ENCODE measurements at regions not wholly inside any gene's neighbourhood (a gene's known extent, or its start where the extent isn't known, plus 50 kb on each side); places are given as distances from the start of the nearest gene placed in this dataset.

DNA sequence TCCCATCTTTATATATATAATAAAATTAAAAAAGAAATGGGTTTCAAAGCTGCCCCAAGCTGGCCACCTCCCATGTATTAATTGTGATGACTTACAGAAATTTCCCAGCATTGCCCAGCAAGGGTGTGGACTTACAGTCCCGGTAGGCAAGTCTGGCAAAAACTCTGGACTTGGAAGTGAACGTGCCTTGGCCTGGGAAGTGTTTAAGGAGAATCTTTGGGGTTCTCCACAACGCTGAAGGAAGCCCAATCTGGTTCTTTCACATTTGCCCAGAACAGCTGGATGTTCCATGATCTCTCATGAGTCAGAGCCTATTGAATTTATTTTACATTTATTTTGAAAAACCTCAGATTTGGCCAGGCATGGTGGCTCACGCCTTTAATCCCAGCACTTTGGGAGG lies 98.4 kb upstream of the SLC45A1 start:
- TF ChIP-seq GLIS3 (CRISPR knock-in tag; IDR thresholded peaks at IDR 0.05) (no peak), BACH2 (CRISPR knock-in tag; IDR thresholded peaks at IDR 0.05; ENCODE audit: borderline replicate concordance) (no peak), ZNF70 (CRISPR knock-in tag; IDR thresholded peaks at IDR 0.05) (no peak), PPARA (CRISPR knock-in tag; IDR thresholded peaks at IDR 0.05; ENCODE audit: borderline replicate concordance) (no peak), CSDC2 (CRISPR knock-in tag; IDR thresholded peaks at IDR 0.05) (no peak), TCF4 (CRISPR knock-in tag; IDR thresholded peaks at IDR 0.05; ENCODE audit: borderline replicate concordance) (no peak), ESRRG (CRISPR knock-in tag; IDR thresholded peaks at IDR 0.05) (no peak), ZFP3 (CRISPR knock-in tag; IDR thresholded peaks at IDR 0.05) (no peak), ZFP30 (CRISPR knock-in tag; IDR thresholded peaks at IDR 0.05) (no peak), OSR1 (CRISPR knock-in tag; IDR thresholded peaks at IDR 0.05) (no peak)
- TF ChIP-seq, protein P1, sequence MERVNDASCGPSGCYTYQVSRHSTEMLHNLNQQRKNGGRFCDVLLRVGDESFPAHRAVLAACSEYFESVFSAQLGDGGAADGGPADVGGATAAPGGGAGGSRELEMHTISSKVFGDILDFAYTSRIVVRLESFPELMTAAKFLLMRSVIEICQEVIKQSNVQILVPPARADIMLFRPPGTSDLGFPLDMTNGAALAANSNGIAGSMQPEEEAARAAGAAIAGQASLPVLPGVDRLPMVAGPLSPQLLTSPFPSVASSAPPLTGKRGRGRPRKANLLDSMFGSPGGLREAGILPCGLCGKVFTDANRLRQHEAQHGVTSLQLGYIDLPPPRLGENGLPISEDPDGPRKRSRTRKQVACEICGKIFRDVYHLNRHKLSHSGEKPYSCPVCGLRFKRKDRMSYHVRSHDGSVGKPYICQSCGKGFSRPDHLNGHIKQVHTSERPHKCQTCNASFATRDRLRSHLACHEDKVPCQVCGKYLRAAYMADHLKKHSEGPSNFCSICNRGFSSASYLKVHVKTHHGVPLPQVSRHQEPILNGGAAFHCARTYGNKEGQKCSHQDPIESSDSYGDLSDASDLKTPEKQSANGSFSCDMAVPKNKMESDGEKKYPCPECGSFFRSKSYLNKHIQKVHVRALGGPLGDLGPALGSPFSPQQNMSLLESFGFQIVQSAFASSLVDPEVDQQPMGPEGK (CRISPR knock-in tag; IDR thresholded peaks at IDR 0.05; ENCODE audit: borderline replicate concordance): no peak
- ATAC-seq: no peak

DNA sequence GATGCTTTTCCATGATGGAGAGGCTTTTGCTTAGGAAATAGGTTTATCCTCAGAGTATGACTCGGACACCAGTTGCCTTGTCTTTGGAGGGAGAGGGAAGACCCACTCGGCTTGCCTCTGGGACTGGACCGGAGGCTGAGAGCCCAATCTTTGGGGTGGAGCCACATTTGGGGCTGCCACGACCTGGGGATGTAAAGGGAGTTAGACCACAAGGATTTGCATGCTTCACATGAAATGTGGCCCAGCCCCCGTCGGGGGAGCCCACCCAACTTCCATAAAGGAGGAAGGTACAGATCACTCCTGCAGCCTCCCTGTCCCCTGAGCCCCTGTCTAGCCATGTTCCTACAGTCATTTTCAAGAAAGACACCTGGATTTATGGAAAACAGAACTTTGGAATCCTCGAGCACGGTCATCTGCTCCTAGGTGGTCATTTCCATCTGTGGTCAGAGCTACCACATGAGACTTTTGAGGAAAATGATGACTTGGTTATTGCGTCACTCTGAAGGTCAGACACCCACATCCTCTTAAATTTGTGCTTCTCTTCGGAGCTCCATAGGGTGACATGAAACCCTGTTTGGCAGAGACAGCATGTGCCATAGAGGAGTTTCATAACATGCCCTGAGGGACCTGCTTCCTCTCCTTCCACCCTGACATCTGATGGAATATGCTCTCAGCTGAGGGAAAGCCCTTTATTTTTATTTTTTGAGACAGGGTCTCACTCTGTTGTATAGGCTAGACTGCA lies 99.4 kb upstream of the SLC45A1 start:
- TF ChIP-seq ZNF565 (CRISPR knock-in tag; conservative IDR thresholded peaks at IDR 0.05; ENCODE audit: low read depth): no peak
- no peak for TF ChIP-seq ZFP30 (CRISPR knock-in tag; IDR thresholded peaks at IDR 0.05)
- TF ChIP-seq, protein P2, sequence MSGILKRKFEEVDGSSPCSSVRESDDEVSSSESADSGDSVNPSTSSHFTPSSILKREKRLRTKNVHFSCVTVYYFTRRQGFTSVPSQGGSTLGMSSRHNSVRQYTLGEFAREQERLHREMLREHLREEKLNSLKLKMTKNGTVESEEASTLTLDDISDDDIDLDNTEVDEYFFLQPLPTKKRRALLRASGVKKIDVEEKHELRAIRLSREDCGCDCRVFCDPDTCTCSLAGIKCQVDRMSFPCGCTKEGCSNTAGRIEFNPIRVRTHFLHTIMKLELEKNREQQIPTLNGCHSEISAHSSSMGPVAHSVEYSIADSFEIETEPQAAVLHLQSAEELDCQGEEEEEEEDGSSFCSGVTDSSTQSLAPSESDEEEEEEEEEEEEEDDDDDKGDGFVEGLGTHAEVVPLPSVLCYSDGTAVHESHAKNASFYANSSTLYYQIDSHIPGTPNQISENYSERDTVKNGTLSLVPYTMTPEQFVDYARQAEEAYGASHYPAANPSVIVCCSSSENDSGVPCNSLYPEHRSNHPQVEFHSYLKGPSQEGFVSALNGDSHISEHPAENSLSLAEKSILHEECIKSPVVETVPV (CRISPR knock-in tag; IDR thresholded peaks at IDR 0.05): no peak
- no peak for TF ChIP-seq TOX (CRISPR knock-in tag; IDR thresholded peaks at IDR 0.05; ENCODE audit: borderline replicate concordance)
- TF ChIP-seq RARB (CRISPR knock-in tag; IDR thresholded peaks at IDR 0.05): no peak
- no peak for TF ChIP-seq CSDC2 (CRISPR knock-in tag; IDR thresholded peaks at IDR 0.05)
- no peak for TF ChIP-seq TCF4 (CRISPR knock-in tag; IDR thresholded peaks at IDR 0.05; ENCODE audit: borderline replicate concordance)
- no peak for TF ChIP-seq BACH2 (CRISPR knock-in tag; IDR thresholded peaks at IDR 0.05; ENCODE audit: borderline replicate concordance)
- no peak for TF ChIP-seq PPARA (CRISPR knock-in tag; IDR thresholded peaks at IDR 0.05; ENCODE audit: borderline replicate concordance)
- no peak for TF ChIP-seq ARNTL (CRISPR knock-in tag; IDR thresholded peaks at IDR 0.05; ENCODE audit: borderline replicate concordance, low read depth)
- TF ChIP-seq, protein P1 (CRISPR knock-in tag; IDR thresholded peaks at IDR 0.05; ENCODE audit: borderline replicate concordance): no peak
- TF ChIP-seq ESRRG (CRISPR knock-in tag; IDR thresholded peaks at IDR 0.05): no peak
- TF ChIP-seq ZNF70 (CRISPR knock-in tag; IDR thresholded peaks at IDR 0.05): no peak
- TF ChIP-seq ZFP3 (CRISPR knock-in tag; IDR thresholded peaks at IDR 0.05): no peak
- TF ChIP-seq, protein P3, sequence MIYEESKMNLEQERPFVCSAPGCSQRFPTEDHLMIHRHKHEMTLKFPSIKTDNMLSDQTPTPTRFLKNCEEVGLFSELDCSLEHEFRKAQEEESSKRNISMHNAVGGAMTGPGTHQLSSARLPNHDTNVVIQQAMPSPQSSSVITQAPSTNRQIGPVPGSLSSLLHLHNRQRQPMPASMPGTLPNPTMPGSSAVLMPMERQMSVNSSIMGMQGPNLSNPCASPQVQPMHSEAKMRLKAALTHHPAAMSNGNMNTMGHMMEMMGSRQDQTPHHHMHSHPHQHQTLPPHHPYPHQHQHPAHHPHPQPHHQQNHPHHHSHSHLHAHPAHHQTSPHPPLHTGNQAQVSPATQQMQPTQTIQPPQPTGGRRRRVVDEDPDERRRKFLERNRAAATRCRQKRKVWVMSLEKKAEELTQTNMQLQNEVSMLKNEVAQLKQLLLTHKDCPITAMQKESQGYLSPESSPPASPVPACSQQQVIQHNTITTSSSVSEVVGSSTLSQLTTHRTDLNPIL (CRISPR knock-in tag; IDR thresholded peaks at IDR 0.05; ENCODE audit: low read depth): no peak
- no peak for TF ChIP-seq ZNF8 (CRISPR knock-in tag; IDR thresholded peaks at IDR 0.05)
- TF ChIP-seq OSR1 (CRISPR knock-in tag; IDR thresholded peaks at IDR 0.05): no peak
- no peak for ATAC-seq

GRCh38 chr1:8217809-8218208 lies 100.1 kb upstream of the SLC45A1 start:
- ATAC-seq: no peak
- TF ChIP-seq CSDC2 (CRISPR knock-in tag; IDR thresholded peaks at IDR 0.05) (no peak), OSR1 (CRISPR knock-in tag; IDR thresholded peaks at IDR 0.05) (no peak), ZNF70 (CRISPR knock-in tag; IDR thresholded peaks at IDR 0.05) (no peak), SNAI2 (CRISPR knock-in tag; IDR thresholded peaks at IDR 0.05) (no peak), ESRRG (CRISPR knock-in tag; IDR thresholded peaks at IDR 0.05) (no peak), ZFP3 (CRISPR knock-in tag; IDR thresholded peaks at IDR 0.05) (no peak), ZFP30 (CRISPR knock-in tag; IDR thresholded peaks at IDR 0.05) (no peak), RARB (CRISPR knock-in tag; IDR thresholded peaks at IDR 0.05) (no peak), ZNF8 (CRISPR knock-in tag; IDR thresholded peaks at IDR 0.05) (no peak), ZNF565 (CRISPR knock-in tag; conservative IDR thresholded peaks at IDR 0.05; ENCODE audit: low read depth) (no peak), BACH2 (CRISPR knock-in tag; IDR thresholded peaks at IDR 0.05; ENCODE audit: borderline replicate concordance) (no peak), PPARA (CRISPR knock-in tag; IDR thresholded peaks at IDR 0.05; ENCODE audit: borderline replicate concordance) (no peak), TOX (CRISPR knock-in tag; IDR thresholded peaks at IDR 0.05; ENCODE audit: borderline replicate concordance) (no peak), GLIS3 (CRISPR knock-in tag; IDR thresholded peaks at IDR 0.05) (no peak)
- TF ChIP-seq, protein P1 (CRISPR knock-in tag; IDR thresholded peaks at IDR 0.05; ENCODE audit: borderline replicate concordance): no peak
- TF ChIP-seq, protein P4, sequence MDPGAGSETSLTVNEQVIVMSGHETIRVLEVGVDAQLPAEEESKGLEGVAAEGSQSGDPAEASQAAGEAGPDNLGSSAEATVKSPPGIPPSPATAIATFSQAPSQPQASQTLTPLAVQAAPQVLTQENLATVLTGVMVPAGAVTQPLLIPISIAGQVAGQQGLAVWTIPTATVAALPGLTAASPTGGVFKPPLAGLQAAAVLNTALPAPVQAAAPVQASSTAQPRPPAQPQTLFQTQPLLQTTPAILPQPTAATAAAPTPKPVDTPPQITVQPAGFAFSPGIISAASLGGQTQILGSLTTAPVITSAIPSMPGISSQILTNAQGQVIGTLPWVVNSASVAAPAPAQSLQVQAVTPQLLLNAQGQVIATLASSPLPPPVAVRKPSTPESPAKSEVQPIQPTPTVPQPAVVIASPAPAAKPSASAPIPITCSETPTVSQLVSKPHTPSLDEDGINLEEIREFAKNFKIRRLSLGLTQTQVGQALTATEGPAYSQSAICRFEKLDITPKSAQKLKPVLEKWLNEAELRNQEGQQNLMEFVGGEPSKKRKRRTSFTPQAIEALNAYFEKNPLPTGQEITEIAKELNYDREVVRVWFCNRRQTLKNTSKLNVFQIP (CRISPR knock-in tag; IDR thresholded peaks at IDR 0.05; ENCODE audit: borderline replicate concordance, low read depth): no peak
- TF ChIP-seq, protein P2 (CRISPR knock-in tag; IDR thresholded peaks at IDR 0.05): no peak
- TF ChIP-seq, protein P3 (CRISPR knock-in tag; IDR thresholded peaks at IDR 0.05; ENCODE audit: low read depth): no peak

All from SK-N-SH treated with all-trans-retinoic acid at 6 μM for 48 hours (cell line).